H54 (cell line): ENCODE measurements at regions not wholly inside any gene's neighbourhood (a gene's known extent, or its start where the extent isn't known, plus 50 kb on each side); places are given as distances from the start of the nearest gene placed in this dataset.
A peak's percentile ranks its signal among the peaks of the same experiment; 100 is the strongest.

ENCODE experiments used
- DNase-seq: peaks from one replicate; pipeline ENCODE4 v3.0.0; 2011; ENCODE audit warnings: low spot score, mixed read lengths; ENCODE audit not compliant: insufficient read length
- FAIRE-seq: peaks from 3 replicates; lab custom pipeline; 2011; peaks lifted over from hg19 to GRCh38; lab: Jason Lieb, UNC
- POLR2A ChIP-seq: IDR thresholded peaks from 2 replicates; pipeline ENCODE4 v1.6.1; 2011; ENCODE audit warnings: low read depth, mild to moderate bottlenecking, low read length

- no peak for DNase-seq
- TF ChIP-seq POLR2A = no peak
Measured at GRCh38 chr2:105588581-105588980, 156.1 kb upstream of the NCK2 start.

GRCh38 chr2:105587637-105588036 is 157.1 kb upstream of the NCK2 start:
- DNase-seq = no peak
- FAIRE-seq = no peak
- TF ChIP-seq POLR2A = no peak

More at GRCh38 chr2:105588581-105588980, 156.1 kb upstream of the NCK2 start:
- no peak for FAIRE-seq

- DNase-seq = no peak
- no peak for TF ChIP-seq POLR2A
- no peak for FAIRE-seq
Measured at GRCh38 chr2:105584435-105585010, 160.2 kb upstream of the NCK2 start.

GRCh38 chr2:105582952-105583660 is 161.6 kb upstream of the NCK2 start:
- FAIRE-seq (no peak), DNase-seq (no peak)

GRCh38 chr2:105581555-105581944 is 163.2 kb upstream of the NCK2 start:
- FAIRE-seq (no peak), DNase-seq (no peak)
- TF ChIP-seq POLR2A = no peak

More at GRCh38 chr2:105582952-105583660, 161.6 kb upstream of the NCK2 start:
- no peak for TF ChIP-seq POLR2A

DNA sequence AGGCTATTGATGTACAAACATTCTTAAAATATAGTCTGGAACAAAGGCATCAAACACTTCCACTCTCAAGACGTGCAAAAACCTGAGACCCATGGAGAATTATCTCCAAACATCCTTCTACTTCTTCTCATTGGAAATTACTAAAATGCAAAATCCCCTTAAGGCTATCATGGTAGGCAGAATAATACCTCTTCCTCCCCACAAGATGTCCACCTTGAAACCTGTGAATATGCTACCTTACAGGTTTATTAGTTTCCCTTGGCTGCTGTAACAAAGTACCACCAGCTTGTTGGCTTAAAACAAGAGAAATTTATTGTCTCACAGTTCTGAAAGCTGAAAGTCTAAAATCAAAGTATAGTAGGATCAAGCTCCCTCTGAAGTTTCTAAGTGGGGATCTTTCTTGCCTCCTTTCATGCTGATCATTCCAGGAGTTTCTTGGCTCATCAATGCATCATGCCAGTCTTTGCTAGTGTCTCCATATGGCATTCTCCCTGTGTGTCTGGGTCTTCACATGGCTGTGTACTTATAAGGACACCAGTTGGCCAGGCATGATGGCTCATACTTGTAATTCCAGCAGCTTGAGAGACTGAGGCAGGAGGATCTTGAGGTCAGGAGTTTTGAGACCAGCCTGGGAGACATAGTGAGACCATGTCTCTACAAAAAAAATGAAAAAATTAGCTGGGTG is 163.7 kb upstream of the NCK2 start:
- no peak for TF ChIP-seq POLR2A
- DNase-seq = no peak
- FAIRE-seq = no peak

GRCh38 chr2:105580216-105580615 is 164.5 kb upstream of the NCK2 start:
- DNase-seq = no peak
- no peak for TF ChIP-seq POLR2A
- FAIRE-seq = no peak

DNA sequence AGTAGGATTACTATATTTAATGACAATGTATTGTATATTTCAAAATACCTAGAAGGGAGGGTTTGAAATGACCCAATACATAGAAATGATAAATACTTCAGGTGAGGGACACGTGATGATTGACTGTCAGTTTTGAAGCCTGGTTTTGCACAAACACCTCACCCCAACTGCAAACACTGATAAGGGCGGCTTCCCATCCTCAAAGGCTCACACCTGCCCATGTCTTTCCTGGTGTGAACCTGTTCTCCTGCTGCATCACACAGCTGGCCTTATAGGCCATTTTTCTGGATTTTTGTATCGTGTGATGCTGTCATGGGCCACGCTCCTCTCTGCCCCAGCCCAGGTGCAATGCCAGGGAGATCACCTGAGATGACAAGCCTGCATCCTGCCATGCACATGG is 166.5 kb upstream of the NCK2 start:
- no peak for TF ChIP-seq POLR2A
- no peak for FAIRE-seq
- no peak for DNase-seq

- no peak for TF ChIP-seq POLR2A
- no peak for DNase-seq
- no peak for FAIRE-seq
Measured at GRCh38 chr2:105577762-105578161, 166.9 kb upstream of the NCK2 start.

DNA sequence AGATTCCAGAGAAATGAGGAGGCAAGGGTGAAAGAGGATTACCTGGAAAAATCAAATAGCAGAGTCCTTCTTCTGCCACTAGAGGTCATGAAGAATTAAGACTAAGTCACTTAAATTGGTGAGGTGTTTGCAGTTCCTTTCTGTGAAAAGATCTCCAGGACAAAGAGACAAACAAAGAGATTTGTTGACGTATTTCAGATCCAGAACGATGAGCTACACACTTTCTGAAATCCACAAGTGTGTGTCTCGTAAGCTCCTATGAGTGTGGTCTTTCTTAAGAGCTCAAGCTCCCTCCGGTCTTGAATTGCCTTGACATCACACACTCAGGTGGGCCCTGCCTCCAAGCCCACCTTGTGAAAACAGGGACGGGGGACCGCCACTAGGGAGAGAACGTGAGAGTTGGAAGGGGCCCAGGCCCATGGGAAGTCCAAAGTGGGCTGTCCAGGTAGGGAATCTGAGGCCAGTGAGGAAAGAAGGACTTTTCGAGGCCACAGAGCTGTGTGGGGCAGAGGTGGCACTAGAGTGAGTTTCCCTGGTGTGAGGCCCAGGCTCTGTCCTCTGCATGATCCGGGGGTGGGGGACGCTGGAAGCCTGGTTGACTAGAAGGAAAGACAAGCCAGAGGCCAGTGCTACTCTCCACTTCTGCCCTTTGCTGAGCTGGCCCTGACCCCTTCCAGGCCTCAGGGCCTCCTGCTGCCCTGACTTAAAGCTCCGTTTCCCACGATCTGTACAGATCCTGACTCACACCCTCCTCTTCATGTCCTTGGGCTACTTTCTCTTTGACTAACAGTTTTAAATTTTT is 168.1 kb upstream of the NCK2 start:
- FAIRE-seq = no peak
- TF ChIP-seq POLR2A = no peak
- DNase-seq = peak; percentile 61

DNA sequence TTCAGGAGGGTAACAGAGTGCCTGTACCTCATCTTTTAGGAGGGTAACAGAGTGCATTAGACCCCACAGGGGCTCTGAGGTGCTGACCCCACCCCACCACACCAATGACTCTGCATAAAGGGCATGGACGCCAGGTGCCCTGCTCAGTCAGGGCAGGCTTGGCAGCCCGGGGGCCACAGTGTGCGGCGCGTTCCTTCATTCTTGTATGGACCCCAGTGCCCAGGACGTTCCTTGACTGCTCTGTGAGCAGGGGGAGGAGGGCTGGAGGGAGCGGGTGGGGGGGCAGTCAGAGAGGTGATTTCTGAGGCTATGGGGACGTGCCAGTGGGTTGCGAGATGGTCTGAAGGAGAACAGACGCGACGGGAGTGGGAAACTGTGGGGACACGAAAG is 168.7 kb upstream of the NCK2 start:
- FAIRE-seq = no peak
- DNase-seq = no peak
- no peak for TF ChIP-seq POLR2A

DNA sequence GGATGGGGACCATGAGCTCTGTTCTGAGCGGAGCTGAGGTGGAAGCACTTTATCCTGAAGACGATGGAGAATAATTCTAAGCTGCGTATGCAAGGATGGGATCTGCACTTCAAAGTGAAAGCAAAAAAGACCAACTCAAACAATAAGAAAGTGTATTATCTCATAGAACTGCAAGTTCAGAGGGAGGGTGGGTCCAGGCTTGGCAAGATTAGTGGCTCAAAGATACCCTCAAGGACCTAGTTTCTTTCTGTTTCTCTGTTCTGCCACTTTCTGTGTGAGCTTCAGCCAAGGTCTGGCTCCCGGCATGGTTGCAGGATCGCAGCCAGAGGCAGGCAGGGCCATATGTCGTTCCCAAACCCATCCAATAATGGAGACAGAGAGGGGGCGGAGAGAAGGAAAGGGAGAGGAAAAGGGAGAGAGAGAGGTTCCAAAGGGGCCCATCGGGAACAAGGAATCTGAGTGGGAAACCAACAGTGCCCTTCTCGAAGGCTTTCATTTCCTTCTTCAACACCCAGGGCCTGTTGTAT is 169.2 kb upstream of the NCK2 start:
- DNase-seq = no peak
- no peak for TF ChIP-seq POLR2A
- FAIRE-seq = no peak

DNA sequence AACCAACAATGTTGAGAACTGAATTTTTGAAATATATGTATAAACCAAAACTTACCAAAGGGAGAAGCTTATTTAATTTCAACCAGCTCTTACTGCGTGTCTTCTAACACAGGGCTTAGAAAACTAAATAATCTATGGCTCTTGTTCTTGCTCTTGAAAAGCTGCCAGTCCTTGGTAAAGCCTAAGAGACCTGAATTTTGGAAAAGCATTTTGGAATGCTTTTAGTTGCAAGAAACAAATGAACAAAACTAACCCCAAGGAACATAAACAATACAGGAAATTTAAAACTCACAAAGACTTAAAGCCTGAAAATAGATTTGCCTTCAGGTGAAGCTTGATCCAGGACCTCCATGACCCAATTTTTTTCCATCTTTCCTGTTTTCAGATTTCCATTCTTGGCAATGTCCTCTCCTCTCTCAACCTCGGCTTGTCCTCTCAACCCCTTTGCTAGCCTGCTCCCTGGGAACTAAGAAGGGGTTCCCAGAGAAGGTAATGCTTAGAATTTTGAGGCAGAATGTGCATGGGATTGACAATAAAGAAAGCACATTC is 169.8 kb upstream of the NCK2 start:
- DNase-seq (no peak), FAIRE-seq (no peak)
- TF ChIP-seq POLR2A = no peak
